ENCODE measurements at regions not wholly inside any gene's neighbourhood (a gene's known extent, or its start where the extent isn't known, plus 50 kb on each side); places are given as distances from the start of the nearest gene placed in this dataset.

GRCh38 chr12:75587340-75588106 lies 76.1 kb upstream of the KRR1 start:
- H3K4me1 ChIP-seq, result no peaks in the 10 kb centered on the region
- H4K20me1 ChIP-seq (ENCODE audit: low read depth), result no peaks in the 10 kb centered on the region
- no peaks in the 10 kb centered on the region for H3K79me2 ChIP-seq (ENCODE audit: low read depth)
- Mint-ChIP-seq H3K4me3 (no peak overlapping the region), H3K27ac (no peak overlapping the region), H3K36me3 (no peaks in the 10 kb centered on the region), H3K27me3 (ENCODE audit: insufficient read depth, low read depth) (peaks cover 3% of the 10 kb centered on the region), H3K9me3 (no peaks in the 10 kb centered on the region), H3K4me1 (no peaks in the 10 kb centered on the region)
- no peak overlapping the region for H2AFZ ChIP-seq (replicated peaks)
- H3F3A ChIP-seq (ENCODE audit: low read depth), result no peaks in the 10 kb centered on the region
- no peaks in the 10 kb centered on the region for H3K9me3 ChIP-seq (ENCODE audit: low read depth)
- H3K4me2 ChIP-seq, result no peak overlapping the region
- no peak for TF ChIP-seq CTCF (IDR thresholded peaks at IDR 0.05)
- TF ChIP-seq EZH2phosphoT487 (IDR thresholded peaks at IDR 0.05), result no peak
- TF ChIP-seq EZH2 (IDR thresholded peaks at IDR 0.05), result no peak
- no peak overlapping the region for H3K4me3 ChIP-seq
- no peaks in the 10 kb centered on the region for H3K36me3 ChIP-seq
- no peaks in the 10 kb centered on the region for H3K27me3 ChIP-seq
- no peak overlapping the region for H3K9ac ChIP-seq
- H3K27ac ChIP-seq, result no peak overlapping the region
- no peak for DNase-seq (ENCODE audit: low spot score)

- Histone ChIP-seq H3K36me3 (no peaks in the 10 kb centered on the region), H3K4me1 (no peaks in the 10 kb centered on the region), H4K20me1 (ENCODE audit: low read depth) (no peaks in the 10 kb centered on the region), H3K27me3 (no peaks in the 10 kb centered on the region), H3K9ac (no peak overlapping the region), H3K9me3 (ENCODE audit: low read depth) (no peaks in the 10 kb centered on the region), H3F3A (ENCODE audit: low read depth) (no peaks in the 10 kb centered on the region), H3K79me2 (ENCODE audit: low read depth) (no peaks in the 10 kb centered on the region), H3K27ac (no peak overlapping the region), H2AFZ (replicated peaks) (no peak overlapping the region), H3K4me2 (no peak overlapping the region), H3K4me3 (no peak overlapping the region)
- DNase-seq (ENCODE audit: low spot score), result no peak
- Mint-ChIP-seq H3K4me3 (no peak overlapping the region), H3K27ac (no peak overlapping the region), H3K9me3 (no peaks in the 10 kb centered on the region), H3K27me3 (ENCODE audit: insufficient read depth, low read depth) (peaks cover 3% of the 10 kb centered on the region), H3K4me1 (no peaks in the 10 kb centered on the region), H3K36me3 (no peaks in the 10 kb centered on the region)
- no peak for TF ChIP-seq EZH2phosphoT487 (IDR thresholded peaks at IDR 0.05)
- no peak for TF ChIP-seq CTCF (IDR thresholded peaks at IDR 0.05)
- no peak for TF ChIP-seq EZH2 (IDR thresholded peaks at IDR 0.05)
These were observed 73.9 kb upstream of the KRR1 start for GRCh38 chr12:75585330-75585729.

GRCh38 chr12:75583355-75583754 lies 71.9 kb upstream of the KRR1 start:
- TF ChIP-seq CTCF (IDR thresholded peaks at IDR 0.05) (no peak), EZH2phosphoT487 (IDR thresholded peaks at IDR 0.05) (no peak), EZH2 (IDR thresholded peaks at IDR 0.05) (no peak)
- no peaks in the 10 kb centered on the region for H3K4me1 Mint-ChIP-seq
- Histone ChIP-seq H3K4me2 (no peak overlapping the region), H3K9ac (no peak overlapping the region), H3K27me3 (no peaks in the 10 kb centered on the region), H3F3A (ENCODE audit: low read depth) (no peaks in the 10 kb centered on the region), H3K4me3 (no peak overlapping the region), H3K4me1 (peaks cover 7% of the 10 kb centered on the region), H3K27ac (no peak overlapping the region), H4K20me1 (ENCODE audit: low read depth) (no peaks in the 10 kb centered on the region), H3K9me3 (ENCODE audit: low read depth) (no peaks in the 10 kb centered on the region), H3K36me3 (no peaks in the 10 kb centered on the region), H3K79me2 (ENCODE audit: low read depth) (no peaks in the 10 kb centered on the region), H2AFZ (replicated peaks) (no peak overlapping the region)
- no peaks in the 10 kb centered on the region for H3K36me3 Mint-ChIP-seq
- no peak for DNase-seq (ENCODE audit: low spot score)
- no peak overlapping the region for H3K27ac Mint-ChIP-seq
- H3K9me3 Mint-ChIP-seq, result no peaks in the 10 kb centered on the region
- peaks cover 3% of the 10 kb centered on the region for H3K27me3 Mint-ChIP-seq (ENCODE audit: insufficient read depth, low read depth)
- no peak overlapping the region for H3K4me3 Mint-ChIP-seq
